SK-N-SH treated with all-trans-retinoic acid at 6 μM for 48 hours (cell line): ENCODE measurements at regions not wholly inside any gene's neighbourhood (a gene's known extent, or its start where the extent isn't known, plus 50 kb on each side); places are given as distances from the start of the nearest gene placed in this dataset.

Experiments used
- PPARA ChIP-seq: fragments of 250-450 bp; sonication (Bioruptor Pico); IDR thresholded peaks from 2 replicates; pipeline ENCODE4 v1.5.0; 2020; ENCODE audit warnings: mild to moderate bottlenecking, borderline replicate concordance
- TCF4 ChIP-seq: fragments of 250-450 bp; sonication (Bioruptor Pico); IDR thresholded peaks from 2 replicates; pipeline ENCODE4 v1.8.0; 2021; ENCODE audit warnings: mild to moderate bottlenecking, moderate library complexity, borderline replicate concordance
- TF ChIP-seq, protein P1 (sequence below): fragments of 250-450 bp; sonication (Bioruptor Pico); IDR thresholded peaks from 2 replicates; pipeline ENCODE4 v1.5.1; 2021; ENCODE audit warnings: mild to moderate bottlenecking, moderate library complexity
- TF ChIP-seq, protein P2 (sequence below): fragments of 250-450 bp; sonication (Bioruptor Pico); IDR thresholded peaks from 2 replicates; pipeline ENCODE4 v1.5.1; 2020; ENCODE audit warnings: low read depth, mild to moderate bottlenecking, moderate library complexity
- TF ChIP-seq, protein P3 (sequence below): fragments of 250-450 bp; sonication (Bioruptor Pico); IDR thresholded peaks from 2 replicates; pipeline ENCODE4 v1.5.0; 2020; ENCODE audit warnings: mild to moderate bottlenecking, moderate library complexity

DNA sequence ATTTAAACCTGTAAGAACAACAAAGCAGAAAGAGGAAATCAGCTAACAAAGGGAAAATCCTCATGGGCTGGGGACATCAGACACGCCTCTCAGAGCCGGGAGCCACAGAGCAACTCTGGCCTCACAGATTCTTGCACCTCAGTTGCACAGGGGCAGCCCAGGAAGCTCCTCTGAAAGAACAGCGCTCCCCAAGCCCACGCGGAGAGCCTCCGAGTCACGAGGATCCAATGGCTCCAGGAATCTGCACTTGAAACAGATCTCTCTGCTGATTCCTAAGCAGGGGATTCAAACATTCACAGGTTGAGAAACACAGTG lies 213.2 kb upstream of the MGMT start:
- TF ChIP-seq, protein P1, sequence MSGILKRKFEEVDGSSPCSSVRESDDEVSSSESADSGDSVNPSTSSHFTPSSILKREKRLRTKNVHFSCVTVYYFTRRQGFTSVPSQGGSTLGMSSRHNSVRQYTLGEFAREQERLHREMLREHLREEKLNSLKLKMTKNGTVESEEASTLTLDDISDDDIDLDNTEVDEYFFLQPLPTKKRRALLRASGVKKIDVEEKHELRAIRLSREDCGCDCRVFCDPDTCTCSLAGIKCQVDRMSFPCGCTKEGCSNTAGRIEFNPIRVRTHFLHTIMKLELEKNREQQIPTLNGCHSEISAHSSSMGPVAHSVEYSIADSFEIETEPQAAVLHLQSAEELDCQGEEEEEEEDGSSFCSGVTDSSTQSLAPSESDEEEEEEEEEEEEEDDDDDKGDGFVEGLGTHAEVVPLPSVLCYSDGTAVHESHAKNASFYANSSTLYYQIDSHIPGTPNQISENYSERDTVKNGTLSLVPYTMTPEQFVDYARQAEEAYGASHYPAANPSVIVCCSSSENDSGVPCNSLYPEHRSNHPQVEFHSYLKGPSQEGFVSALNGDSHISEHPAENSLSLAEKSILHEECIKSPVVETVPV (CRISPR knock-in tag) = no peak
- TF ChIP-seq, protein P2, sequence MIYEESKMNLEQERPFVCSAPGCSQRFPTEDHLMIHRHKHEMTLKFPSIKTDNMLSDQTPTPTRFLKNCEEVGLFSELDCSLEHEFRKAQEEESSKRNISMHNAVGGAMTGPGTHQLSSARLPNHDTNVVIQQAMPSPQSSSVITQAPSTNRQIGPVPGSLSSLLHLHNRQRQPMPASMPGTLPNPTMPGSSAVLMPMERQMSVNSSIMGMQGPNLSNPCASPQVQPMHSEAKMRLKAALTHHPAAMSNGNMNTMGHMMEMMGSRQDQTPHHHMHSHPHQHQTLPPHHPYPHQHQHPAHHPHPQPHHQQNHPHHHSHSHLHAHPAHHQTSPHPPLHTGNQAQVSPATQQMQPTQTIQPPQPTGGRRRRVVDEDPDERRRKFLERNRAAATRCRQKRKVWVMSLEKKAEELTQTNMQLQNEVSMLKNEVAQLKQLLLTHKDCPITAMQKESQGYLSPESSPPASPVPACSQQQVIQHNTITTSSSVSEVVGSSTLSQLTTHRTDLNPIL = no peak
- TF ChIP-seq, protein P3, sequence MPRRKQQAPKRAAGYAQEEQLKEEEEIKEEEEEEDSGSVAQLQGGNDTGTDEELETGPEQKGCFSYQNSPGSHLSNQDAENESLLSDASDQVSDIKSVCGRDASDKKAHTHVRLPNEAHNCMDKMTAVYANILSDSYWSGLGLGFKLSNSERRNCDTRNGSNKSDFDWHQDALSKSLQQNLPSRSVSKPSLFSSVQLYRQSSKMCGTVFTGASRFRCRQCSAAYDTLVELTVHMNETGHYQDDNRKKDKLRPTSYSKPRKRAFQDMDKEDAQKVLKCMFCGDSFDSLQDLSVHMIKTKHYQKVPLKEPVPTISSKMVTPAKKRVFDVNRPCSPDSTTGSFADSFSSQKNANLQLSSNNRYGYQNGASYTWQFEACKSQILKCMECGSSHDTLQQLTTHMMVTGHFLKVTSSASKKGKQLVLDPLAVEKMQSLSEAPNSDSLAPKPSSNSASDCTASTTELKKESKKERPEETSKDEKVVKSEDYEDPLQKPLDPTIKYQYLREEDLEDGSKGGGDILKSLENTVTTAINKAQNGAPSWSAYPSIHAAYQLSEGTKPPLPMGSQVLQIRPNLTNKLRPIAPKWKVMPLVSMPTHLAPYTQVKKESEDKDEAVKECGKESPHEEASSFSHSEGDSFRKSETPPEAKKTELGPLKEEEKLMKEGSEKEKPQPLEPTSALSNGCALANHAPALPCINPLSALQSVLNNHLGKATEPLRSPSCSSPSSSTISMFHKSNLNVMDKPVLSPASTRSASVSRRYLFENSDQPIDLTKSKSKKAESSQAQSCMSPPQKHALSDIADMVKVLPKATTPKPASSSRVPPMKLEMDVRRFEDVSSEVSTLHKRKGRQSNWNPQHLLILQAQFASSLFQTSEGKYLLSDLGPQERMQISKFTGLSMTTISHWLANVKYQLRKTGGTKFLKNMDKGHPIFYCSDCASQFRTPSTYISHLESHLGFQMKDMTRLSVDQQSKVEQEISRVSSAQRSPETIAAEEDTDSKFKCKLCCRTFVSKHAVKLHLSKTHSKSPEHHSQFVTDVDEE = no peak
- TF ChIP-seq TCF4 (no peak), PPARA (CRISPR knock-in tag) (no peak)
